GM10248 (cell line): ENCODE measurements at regions not wholly inside any gene's neighbourhood (a gene's known extent, or its start where the extent isn't known, plus 50 kb on each side); places are given as distances from the start of the nearest gene placed in this dataset.
"Not testable (repeated sequence)": the region's sequence is repeated elsewhere in the genome, so short reads cannot be mapped to it uniquely, and the experiment has no call there.

Experiments used
- CTCF ChIA-PET: fragments of 300-600 bp; sonication (Branson Sonifier 250); formaldehyde crosslinking; extraction: SDS; loops from one replicate; lab custom pipeline; 2021; ENCODE audit warnings: antibody characterized with exemption; lab: Yijun Ruan, JAX
- POLR2A ChIA-PET: fragments of 350-650 bp; sonication (Branson Sonifier 250); formaldehyde crosslinking; extraction: SDS; loops from one replicate; lab custom pipeline; 2020; ENCODE audit warnings: antibody characterized with exemption; lab: Yijun Ruan, JAX
- DNase-seq: peaks from one replicate; pipeline ENCODE4 v3.0.0; 2012; ENCODE audit errors: extremely low spot score
- CTCF ChIP-seq: IDR thresholded peaks from 2 replicates; pipeline ENCODE4 v1.5.1; 2012; ENCODE audit warnings: mild to moderate bottlenecking, low read depth; ENCODE audit errors: extremely low read depth, missing control alignments, control extremely low read depth

DNA sequence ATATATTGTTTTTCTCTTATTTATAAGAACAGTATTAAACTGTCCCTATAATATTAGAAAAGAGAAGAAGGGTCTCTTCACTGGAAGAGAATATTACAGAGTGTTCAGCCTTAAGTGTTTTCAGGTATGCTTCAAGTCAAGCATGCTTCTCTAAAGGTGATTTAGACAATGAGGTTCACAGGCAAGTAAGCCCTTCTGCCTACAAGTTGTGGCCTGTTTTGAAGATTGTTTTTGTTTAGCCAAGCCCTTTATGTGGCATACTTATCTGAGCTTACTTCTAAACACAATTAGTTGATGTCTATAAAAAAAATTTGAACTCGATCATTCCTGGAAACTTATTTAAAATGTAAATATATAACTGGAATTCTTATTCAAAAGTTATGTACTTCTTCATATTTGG lies 343.8 kb upstream of the CDH18 start:
- ChIA-PET POLR2A (no interaction called here), CTCF (no interaction called here)
- DNase-seq = no peak
- TF ChIP-seq CTCF = no peak

DNA sequence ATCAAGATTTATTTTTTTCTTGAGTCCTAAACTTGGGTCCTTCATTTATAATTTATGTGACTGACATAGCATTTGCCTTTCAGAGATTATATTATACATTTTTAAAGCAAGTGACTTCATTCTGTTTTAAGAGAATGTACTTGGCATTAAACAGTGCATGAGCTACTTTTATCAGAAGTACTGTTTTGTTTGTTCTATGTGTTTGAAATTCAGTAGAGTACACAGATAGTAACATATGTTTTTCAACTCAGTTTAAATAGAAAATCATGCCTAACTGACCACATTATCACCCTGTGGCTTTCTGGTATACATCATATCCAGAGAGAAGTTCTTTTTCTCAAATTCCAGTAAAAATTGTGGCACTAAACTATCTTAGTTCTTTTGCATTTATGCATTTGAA lies 335.3 kb upstream of the CDH18 start:
- no peak for DNase-seq
- TF ChIP-seq CTCF = no peak
- POLR2A ChIA-PET = no interaction called here
- CTCF ChIA-PET = no interaction called here

- no peak for TF ChIP-seq CTCF
- DNase-seq = no peak
- ChIA-PET CTCF (no interaction called here), POLR2A (no interaction called here)
Measured at GRCh38 chr5:20307391-20307790, 319.4 kb upstream of the CDH18 start.

DNA sequence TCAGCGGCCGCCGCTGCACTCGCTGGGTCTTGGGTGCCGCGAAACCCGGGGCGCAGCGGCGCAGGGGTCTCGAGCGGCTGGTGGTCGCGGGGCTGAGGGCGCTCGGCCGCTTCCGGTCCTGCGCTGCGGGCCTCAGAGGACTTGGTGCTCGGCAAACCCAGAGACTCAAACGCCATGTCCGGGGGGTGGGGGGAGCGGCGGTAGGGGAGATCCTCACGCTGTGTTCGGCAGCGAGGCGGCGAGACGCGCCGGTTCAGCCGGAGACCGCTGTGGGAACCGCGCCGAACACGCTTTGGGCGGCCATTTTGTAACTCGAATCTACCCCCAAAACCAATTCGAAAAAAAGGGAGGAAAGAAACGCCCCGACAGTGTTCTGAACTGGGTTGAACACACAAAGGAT lies 317.5 kb upstream of the CDH18 start:
- ChIA-PET CTCF (no interaction called here), POLR2A (no interaction called here)
- TF ChIP-seq CTCF = no peak
- no peak for DNase-seq

DNA sequence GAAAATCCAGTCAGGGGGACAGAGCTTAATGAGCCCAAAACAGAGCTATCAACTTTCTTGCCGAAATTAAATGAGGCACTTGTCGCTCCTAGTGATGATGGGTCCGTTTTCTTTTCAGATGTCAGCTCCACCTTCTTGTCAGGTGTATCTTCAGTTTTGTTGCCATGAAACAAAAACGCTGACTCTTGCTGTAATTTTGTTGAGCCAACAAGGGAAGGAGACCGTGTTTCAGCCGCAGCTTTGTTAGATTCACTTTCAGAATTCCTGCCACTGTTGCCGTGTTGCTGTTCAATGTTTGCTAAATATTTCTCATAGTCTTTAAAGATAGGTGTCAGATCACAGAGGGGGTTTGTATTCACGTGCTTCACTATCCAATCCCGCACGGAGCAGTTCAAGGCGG lies 316.6 kb upstream of the CDH18 start:
- POLR2A ChIA-PET, CTCF ChIA-PET: not testable (repeated sequence)

GRCh38 chr5:20300110-20300509 lies 312.1 kb upstream of the CDH18 start:
- CTCF ChIA-PET = no interaction called here
- no peak for TF ChIP-seq CTCF
- POLR2A ChIA-PET = no interaction called here
- DNase-seq = no peak

More for the DNA sequence above, 316.6 kb upstream of the CDH18 start:
- not testable (repeated sequence) for DNase-seq

DNA sequence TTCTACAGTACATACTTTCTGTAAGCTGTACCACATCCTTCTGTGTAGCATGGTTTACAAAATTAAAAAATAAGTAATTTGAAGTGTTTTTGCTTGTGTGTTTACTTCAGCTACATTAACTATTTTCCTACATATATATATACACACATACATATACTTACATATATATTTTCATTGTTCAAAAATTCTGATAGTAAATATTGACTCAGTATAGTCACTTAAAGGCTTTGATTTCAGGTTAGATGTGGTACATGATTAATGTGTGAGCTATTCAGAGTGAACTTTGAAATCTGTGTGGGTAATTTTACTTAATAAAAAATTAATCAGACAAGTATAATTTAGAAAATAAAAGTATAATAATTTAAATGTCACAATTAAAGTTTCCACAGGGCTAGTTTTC lies 306.7 kb upstream of the CDH18 start:
- no peak for DNase-seq
- ChIA-PET CTCF (no interaction called here), POLR2A (no interaction called here)
- TF ChIP-seq CTCF = no peak
